SK-MEL-5 (cell line): ENCODE measurements at regions not wholly inside any gene's neighbourhood (a gene's known extent, or its start where the extent isn't known, plus 50 kb on each side); places are given as distances from the start of the nearest gene placed in this dataset.
A peak's percentile ranks its signal among the peaks of the same experiment; 100 is the strongest.

Experiments
- DNase-seq: peaks from one replicate; pipeline ENCODE4 v3.0.0-alpha.2; 2016; ENCODE audit warnings: low read depth, low spot score
- in situ Hi-C: cut with HindIII; loops from 2 replicates; pipeline ENCODE4 v1.10.0; 2016; ENCODE audit warnings: low sequenced_read_pairs, high pct_unique_total_duplicates, low pct_unique_long_range_greater_than_20kb

- in situ Hi-C loops, result no loop called here
- DNase-seq, result no peak
Observed at GRCh38 chr20:10954137-10954840, 280.5 kb upstream of the JAG1 start.

GRCh38 chr20:10954908-10955580 lies 281.2 kb upstream of the JAG1 start:
- DNase-seq, result no peak

DNA sequence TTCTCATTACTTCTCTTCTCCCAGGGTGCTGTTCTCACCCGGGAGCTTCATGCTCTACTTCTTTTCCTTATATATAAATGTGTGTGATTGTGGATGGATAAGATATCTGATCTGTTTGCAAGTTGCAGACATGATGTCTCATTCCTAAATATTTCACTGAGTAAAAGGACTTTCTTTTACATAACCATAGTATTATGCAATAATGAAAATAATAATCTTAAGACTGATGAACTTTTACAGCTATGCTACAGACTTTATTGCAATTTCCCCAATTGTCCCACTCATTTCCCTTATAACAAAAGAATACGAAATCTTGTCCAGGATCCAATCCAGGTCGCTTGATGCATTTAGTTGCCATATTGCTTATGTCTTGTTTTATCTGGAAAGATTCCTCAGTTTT lies 284.5 kb upstream of the JAG1 start:
- no peak for DNase-seq
- in situ Hi-C loops, result no loop called here

More at GRCh38 chr20:10954908-10955580, 281.2 kb upstream of the JAG1 start:
- in situ Hi-C loops, result no loop called here

DNA sequence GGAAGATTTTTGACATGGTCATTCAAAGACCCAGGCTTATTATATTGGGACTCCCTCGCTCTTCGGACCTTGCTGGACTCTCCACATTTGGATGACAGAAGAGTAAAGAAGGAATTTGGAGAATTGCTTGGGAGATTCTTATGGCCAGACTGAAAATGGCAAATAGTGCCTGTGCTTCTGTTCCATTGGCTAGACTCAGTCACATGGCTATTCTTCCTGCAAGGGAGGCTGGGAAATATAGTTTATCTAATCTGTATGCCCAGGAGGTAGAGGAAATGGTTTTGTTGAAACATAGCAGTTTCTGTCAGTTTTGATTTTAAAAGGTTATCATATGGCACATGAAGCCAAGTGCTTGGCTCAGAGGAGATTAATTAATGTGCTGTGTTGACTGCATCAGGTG lies 286.6 kb upstream of the JAG1 start:
- in situ Hi-C loops, result no loop called here
- DNase-seq, result no peak

- DNase-seq, result no peak
- in situ Hi-C loops, result no loop called here
Observed at GRCh38 chr20:10961651-10962288, 288.0 kb upstream of the JAG1 start.

GRCh38 chr20:10962937-10963336 lies 289.1 kb upstream of the JAG1 start:
- in situ Hi-C loops, result no loop called here
- DNase-seq, result no peak

DNA sequence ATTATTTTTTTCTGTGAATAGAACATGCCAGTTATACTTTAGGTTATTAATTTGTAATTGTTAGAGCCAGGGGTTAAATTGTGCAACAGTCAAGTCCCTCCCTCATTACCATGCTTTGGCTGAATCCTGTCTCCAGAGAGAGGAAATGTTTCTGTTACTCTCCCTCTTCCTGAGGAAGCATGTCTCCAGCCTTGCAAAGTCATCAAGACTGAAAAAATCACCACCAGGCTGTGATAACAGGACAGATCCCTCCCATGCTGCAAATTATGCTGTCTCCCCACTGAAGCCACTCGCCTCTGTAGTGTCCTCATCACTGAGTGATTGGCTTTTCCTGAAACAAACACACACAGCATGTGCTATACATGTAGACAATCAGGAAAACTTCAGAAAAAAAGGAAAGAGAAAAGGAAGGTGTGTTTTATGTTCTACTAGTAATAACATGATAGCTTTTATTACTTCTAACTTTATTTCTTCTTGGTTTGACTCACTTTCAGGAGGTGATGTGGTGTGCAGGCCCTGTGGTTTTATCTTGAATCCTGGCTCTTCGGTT lies 290.0 kb upstream of the JAG1 start:
- DNase-seq, result no peak
- in situ Hi-C loops, result no loop called here

DNA sequence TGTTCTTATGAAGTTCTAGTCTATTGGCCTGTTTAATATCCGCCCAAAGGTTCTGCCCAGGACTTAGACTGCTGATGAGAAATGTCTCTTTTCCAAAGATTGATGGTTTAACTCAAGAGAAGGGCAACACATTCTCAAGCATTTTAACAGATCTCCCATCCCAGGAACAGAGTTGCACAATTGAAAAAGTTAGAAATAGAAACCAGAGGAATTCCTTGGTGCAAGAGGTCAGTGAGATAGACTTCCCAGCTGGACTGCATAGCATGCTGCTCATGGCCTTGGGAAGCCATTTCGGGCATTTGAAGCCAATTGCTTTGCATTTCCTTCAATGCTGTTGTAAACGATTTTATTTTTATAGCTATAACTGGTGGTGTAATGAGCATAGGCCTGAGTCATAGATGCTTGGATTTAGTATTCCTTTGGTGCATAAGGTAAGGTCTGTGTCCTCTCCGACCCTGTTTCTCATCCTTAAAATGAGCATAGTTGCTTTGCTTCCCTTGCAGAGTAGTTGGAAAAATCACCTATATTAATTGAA lies 292.2 kb upstream of the JAG1 start:
- no peak for DNase-seq
- in situ Hi-C loops, result no loop called here

DNA sequence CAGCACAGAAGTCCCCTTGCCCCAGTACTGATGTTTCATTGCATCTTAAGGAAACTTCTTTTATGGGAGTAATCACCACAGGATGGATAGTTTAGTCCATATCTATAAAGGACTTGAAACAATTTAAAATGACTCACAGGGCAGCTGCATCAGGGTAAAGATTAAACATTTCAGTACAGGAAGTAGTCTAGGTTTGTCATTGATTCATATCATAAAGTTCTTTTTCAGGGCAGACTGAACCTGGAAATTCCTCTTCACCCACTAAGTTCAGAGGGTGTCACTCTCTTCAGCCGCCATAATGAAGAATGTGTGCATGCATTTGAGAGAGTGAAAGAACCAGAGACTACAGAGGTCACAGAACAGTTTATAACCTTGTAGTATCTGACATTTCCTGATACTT lies 296.3 kb upstream of the JAG1 start:
- DNase-seq, result no peak
- in situ Hi-C loops, result no loop called here

- no peak for DNase-seq
- in situ Hi-C loops, result no loop called here
Observed at GRCh38 chr20:10971096-10971495, 297.3 kb upstream of the JAG1 start.

GRCh38 chr20:10972219-10972860 lies 298.5 kb upstream of the JAG1 start:
- peak; percentile 40 for DNase-seq
- in situ Hi-C loops, result no loop called here

- DNase-seq, result no peak
- in situ Hi-C loops, result no loop called here
Observed at GRCh38 chr20:10976051-10976450, 302.3 kb upstream of the JAG1 start.

DNA sequence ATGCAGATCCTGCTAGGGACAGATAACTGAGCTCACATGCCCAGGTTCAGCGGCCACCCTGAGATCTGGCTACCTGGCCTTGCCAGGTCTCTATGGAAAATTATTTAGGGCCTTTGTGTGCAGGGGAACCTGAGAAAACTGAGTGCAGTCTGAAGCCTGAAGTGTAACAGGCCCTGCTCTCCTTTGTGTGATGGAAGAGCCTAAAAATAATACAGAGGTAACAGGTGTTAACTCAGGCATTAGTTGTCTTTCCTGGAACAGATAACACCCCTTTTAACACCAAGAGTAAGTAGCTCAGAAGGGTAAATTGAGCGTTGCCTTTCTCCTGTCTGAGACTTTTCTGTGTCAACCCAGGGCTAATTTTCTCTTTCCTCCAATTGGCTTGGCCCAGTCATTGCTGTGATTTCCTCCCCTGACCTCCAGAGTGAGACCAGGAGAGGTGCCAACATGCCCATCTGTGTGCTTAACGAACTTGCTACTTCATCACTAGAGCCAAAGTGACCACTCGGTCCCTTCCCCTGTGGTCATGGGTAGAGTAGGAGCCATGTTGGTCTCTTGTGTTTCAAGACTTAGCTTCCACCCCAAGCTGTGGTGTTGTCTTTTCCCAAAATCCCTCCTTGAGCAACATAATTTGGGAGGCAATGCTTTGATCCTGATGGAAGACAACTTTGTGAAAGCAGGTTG lies 304.4 kb upstream of the JAG1 start:
- no peak for DNase-seq
- in situ Hi-C loops, result no loop called here

DNA sequence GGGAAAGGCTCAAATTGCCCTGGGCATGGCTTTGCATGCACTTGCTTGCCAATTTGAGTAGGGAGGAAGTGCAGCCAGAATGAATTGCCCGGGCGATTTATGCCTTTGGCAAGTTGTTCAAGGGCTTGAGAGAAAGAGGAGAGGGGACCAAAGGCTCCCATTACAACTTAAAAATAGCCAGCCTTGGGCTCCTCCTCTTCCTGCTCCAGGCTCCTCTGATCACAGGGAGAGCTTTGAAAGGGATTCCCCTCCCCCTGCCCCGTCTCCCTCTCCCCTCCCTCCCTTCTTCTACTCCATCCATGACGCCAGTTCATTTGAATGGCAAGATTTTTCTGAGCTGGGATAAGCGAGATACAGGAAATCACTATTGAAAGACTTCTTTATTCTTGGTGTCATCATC lies 304.9 kb upstream of the JAG1 start:
- in situ Hi-C loops, result no loop called here

GRCh38 chr20:10982692-10983091 lies 308.9 kb upstream of the JAG1 start:
- in situ Hi-C loops, result no loop called here
- DNase-seq, result no peak

More for the DNA sequence above, 304.9 kb upstream of the JAG1 start:
- peak; percentile 98 for DNase-seq

DNA sequence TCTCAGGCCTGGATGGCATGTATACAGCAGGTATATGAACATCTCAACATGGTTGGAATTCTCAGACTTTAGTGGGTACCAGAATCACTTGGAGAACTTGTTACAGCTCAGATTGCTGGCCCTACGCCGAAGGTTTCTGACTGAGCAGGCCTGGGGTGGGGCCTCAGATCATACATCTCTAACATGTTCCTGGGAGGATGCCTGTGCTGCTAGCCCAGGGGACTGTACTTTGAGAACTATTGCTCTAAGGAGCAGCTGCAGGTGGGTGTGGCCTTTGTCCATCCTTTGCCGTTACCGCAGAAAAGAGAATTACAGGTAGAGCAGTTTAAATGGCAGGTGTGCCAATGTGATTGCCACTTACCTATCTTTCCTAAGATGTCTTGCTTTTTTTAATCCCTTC lies 310.5 kb upstream of the JAG1 start:
- in situ Hi-C loops, result no loop called here
- DNase-seq, result no peak

DNA sequence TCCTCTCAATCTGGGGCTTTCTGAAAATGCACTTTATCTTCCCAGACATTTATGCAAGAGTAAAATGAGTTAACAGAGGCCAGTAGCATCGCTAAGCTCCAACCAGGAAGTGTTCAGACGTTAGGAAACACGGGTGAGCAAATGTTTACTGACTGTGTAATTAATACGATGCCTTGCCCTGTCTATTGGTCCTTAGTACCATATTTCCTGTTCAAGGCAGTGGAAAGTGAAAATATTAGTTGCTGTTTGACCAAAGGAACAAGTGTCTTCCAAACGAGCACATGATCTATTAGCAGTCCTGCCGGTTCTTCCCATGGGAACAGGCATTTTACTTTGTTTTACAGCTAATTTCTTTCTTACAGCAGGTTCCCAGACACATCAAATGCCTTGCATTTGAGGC lies 311.1 kb upstream of the JAG1 start:
- in situ Hi-C loops, result loop anchor here (5.0 kb wide), 1 partner anchor 68 kb away; no protein-coding TSS in a partner anchor
- DNase-seq, result peak; percentile 22
